Muscle of back (tissue), 3 donors: ENCODE measurements at regions not wholly inside any gene's neighbourhood (a gene's known extent, or its start where the extent isn't known, plus 50 kb on each side); places are given as distances from the start of the nearest gene placed in this dataset.

Experiments used
- DNase-seq, 3 donors: peaks; one replicate each; pipeline versions ENCODE4 v3.0.0 to v3.0.0-alpha.2; 2013

GRCh38 chr14:76664790-76665189 is 96.5 kb upstream of the VASH1 start:
- DNase-seq: no peak

GRCh38 chr14:76666746-76667145 is 94.5 kb upstream of the VASH1 start:
- no peak for DNase-seq

- no peak for DNase-seq
Measured at GRCh38 chr14:76669770-76670169, 91.5 kb upstream of the VASH1 start.

DNA sequence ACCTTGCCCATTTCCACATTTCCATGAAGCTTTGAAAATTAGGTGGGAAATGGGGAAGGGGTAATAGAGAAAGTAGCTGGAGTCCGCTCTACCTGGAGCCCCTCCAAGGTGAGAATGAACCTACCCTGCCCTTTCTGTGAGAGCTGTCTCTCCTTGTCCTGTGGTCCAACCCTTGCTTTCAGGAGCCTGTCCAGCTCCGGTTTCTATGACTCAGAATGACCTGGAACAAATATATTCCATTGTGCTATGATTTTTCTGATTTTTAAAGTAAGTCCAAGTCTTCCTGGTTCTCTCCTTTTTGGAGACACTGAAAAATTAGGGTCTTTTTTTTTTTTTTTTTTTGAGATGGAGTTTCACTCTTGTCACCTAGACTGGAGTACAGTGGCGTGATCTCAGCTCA is 89.1 kb upstream of the VASH1 start:
- DNase-seq: no peak

GRCh38 chr14:76673261-76673660 is 88.0 kb upstream of the VASH1 start:
- no peak for DNase-seq

GRCh38 chr14:76675046-76675445 is 86.2 kb upstream of the VASH1 start:
- no peak for DNase-seq

- no peak for DNase-seq
Measured at GRCh38 chr14:76676539-76676938, 84.7 kb upstream of the VASH1 start.

DNA sequence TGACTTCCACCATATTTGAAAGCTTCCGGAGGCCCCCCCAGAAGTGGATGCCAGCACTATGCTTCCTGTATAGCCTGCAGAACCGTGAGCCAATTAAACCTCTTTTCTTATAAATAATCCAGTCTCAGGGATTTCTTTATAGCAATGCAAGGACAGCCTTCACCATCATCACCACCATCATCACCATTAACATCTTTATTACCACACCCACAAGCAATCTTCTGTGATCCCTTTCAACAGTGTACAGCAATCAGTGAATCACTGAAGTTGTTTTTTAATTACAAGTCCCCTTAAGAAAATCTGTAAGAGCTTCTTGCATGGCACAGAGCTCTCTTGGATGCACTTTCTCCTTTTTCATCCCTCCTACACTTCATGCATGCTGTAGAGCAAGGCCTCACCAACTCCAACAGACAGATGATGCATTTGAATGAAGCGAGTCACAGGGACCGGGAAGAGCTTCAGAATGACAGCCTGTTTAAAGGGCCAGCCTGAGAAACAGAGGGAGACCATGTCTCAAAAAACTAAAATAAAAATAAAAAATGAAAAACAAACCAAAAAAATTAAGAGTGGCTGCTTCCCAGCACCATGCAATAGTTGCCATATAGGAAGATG is 83.6 kb upstream of the VASH1 start:
- DNase-seq: no peak

DNA sequence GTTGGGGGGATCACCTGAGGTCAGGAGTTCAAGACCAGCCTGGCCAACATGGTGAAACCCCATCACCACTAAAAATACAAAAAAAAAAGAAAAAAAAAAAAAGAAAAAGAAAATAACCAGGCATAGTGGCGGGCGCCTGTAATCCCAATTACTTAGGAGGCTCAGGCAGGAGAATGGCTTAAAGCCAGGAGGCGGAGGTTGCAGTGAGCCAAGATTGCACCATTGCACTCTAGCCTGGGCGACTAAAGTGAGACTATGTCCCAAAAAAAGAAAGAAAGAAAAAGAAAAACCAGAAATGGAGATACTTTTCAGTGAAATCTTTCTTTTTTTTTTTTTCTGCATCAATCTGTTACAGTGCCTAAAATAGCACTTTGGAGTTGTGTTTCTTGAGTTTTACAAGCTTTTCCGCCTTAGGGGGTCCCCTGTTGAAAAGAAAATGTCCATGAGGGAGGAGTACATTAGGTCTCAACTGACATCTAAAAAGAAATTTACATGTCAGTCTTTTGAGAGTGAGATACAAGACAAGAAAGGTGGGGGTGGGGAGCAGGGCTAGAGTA is 82.9 kb upstream of the VASH1 start:
- no peak for DNase-seq

- no peak for DNase-seq
Measured at GRCh38 chr14:76682367-76682766, 78.9 kb upstream of the VASH1 start.

DNA sequence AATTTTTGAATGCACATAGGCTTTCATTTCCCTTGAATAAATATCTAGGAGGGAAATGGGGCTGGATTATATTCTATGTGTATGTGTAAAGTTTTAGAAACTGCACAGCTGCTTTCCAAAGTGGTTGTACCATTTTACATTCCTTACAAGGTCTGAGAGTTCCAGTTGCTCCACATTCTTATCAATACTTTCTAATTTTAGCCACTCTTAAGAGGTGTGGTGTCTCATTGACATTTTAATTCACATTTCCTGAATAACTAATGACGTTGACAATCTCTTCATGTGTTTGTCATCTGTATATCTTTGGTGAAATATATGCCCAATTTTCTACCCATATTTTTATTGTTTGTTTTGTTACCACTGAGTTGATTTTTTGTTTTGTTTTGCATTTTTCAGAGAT is 74.6 kb upstream of the VASH1 start:
- DNase-seq: no peak

DNA sequence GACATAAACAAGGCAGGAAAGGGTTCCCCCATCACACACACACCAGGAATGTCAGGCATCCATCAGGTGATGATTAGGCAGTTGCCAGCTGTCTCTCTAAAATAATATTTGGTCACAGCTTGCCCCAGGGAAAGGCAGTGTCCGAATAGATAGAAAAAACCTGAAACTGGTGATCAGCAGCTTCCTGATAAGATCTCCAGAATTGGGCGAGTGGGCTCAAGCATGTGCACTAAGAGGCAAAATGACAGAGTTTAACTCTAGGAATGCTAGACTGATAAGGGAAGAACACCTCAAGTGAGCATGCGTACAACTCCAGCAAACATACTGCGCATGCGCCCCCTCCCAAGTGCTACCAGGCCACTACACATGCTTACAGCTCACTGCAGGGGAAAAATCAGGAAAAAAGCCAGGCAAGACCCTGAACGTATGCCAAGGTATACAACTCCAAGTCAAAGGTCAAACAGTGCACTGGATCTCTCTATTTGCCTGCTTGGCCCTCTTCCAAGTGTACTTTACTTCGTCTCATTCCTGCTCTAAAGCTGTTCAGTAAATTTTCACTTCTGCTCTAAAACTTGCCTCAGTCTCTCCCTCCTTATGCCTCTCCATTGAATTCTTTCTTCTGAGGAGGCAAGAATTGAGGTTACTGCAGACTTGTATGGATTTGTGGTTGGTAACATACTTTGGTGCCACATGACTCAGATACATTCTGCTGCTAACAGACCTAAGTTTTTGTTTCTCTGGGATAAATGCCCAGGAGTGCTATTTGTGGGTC is 73.5 kb upstream of the VASH1 start:
- no peak for DNase-seq

DNA sequence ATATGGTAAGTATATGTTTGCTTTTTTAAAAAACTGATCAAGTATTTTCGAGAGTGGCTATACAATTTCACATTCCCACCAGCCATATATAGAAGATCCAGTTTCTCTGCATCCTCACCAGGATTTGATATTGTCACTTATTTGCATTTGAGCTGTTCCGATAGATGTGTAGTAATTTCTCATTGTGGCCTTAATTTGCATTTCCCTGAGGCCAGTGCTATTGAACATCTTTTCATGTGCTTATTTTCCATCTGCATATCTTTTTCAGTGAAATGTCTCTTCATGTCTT is 72.9 kb upstream of the VASH1 start:
- DNase-seq: no peak

- DNase-seq: no peak
Measured at GRCh38 chr14:76690502-76691105, 70.7 kb upstream of the VASH1 start.

- no peak for DNase-seq
Measured at GRCh38 chr14:76694106-76694505, 67.2 kb upstream of the VASH1 start.

DNA sequence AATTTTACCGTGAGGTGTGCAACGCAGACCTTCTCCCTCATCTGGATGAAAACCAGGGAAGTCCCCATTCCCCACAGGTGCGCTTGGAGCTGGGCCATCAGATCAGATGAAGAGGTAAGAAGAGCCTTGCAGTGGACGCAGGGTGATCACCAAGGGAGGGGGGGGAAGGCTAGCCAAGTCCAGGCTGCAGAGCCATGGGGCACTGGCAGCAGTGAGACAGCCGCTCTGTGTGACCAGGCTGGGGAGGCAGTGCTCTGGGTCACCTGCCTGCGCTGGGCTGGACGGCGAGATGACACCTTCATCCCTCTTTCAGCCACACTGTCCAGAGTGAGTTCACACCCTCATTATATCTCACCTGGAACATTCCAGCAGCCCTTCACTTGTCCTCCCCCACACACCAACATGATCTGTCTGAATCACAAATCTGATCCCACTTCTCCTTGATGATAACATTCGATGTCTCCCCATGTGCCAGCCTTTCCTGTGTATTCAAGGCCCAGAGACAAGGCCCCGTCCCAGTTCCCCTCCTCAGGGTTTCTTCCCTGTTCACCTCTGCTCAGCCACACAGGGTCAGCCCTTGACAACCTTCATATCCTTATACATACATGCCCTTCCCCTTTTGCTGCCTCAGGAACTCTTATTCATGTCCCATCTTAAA is 65.9 kb upstream of the VASH1 start:
- no peak for DNase-seq

GRCh38 chr14:76696361-76696760 is 64.9 kb upstream of the VASH1 start:
- DNase-seq: no peak

DNA sequence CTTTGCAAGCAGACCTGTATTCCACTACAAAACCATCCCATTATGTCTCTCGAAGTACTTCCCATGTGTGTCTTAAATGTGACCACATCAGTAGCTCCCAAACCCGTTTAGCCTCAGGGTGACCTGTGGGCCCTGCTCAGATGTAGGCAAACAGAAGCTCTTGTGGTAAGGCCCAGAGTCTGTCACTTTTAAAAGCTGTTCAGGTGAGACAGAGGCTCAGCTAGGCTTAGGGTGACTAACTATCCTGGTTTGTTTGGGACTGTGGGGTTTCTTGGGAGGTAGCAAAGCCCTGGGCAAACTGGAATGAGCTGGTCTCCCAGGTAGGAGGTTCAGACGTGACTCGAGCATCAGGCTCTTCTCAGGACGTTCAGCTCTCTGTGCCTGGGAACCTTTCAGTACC is 64.5 kb upstream of the VASH1 start:
- DNase-seq: no peak

DNA sequence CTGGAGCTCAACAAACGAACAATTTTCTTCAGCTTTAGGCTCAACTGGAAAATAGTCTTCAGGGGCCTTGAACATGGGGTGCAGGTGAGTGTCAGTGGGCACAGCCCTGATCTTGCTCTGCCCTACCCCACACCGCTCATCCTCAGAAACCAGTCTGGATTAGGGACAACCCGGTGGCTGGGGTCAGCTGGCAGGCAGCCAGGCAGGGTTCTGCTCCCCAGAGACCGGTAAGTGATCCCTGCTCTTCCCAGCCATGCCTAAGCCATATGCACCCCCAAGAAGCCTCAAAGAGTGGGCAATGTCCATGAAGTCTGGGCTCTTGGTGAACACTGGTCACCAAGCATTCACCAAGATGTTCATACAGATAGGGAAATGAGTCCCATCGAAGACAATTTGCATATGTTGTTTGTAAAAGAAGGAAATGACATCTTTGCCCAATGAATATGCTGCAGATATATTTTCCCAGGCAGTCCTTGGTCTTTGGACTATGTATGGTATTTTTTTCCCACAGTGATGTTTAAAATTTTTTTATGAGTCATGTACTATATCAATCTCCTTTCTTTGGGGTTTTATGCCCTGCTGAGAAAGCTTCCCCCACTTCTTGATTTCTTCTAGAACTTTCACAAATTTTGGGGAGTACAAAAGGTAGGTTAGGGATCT is 63.9 kb upstream of the VASH1 start:
- DNase-seq: no peak

- no peak for DNase-seq
Measured at GRCh38 chr14:76698191-76698590, 63.1 kb upstream of the VASH1 start.

DNA sequence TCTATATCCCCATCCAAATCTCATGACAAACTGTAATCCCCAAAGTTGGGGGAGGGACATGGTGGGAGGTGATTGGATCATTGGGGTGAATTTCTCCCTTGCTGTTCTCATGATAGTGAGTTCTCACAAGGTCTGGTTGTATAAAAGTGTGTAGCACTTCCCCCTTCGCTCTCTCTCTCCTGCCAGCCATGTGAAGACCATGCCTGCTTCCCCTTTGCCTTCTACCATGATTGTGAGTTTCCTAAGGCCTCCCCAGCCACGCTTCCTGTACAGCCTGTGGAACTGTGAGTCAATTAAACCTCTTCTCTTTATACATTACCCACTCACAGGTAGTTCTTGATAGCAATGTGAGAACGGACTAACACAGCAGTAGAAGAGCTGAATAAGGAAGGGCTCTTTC is 62.6 kb upstream of the VASH1 start:
- DNase-seq: no peak

DNA sequence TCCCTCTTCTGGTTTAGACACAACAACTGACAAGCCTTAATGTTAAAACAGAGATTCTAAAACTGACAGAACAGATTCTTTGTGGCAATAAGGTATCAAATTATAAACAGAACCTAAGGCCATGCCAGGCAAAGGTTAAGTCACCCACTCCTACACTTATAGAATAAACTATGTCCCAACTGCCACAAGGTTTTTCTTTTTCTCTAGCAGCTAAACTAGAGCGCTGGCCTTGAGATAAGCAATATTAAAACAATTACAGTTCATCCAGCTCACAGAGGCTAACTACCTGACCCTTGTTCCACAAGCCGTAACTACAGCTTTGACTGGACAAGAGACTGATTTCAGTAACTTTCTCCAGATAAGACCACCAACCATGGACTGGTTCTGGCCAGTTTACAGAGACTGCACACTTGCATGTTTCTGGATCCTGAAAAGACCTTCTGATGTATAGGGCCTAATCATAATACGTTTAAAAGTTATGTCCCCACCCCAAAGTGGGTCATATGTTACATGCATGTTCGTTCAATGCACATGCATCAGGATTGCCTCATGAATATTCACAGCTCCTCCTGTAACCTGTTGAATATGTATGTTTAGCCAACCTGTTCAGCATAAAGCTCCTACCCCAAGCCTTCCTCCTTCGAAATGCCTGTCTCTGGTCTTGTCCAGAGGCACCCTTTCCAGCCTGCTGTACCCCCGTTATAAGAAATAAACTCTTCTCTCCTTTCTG is 61.9 kb upstream of the VASH1 start:
- no peak for DNase-seq
